Activated CD8-positive, alpha-beta T cell treated with anti-CD3 and anti-CD28 coated beads for 36 hours (primary cell): ENCODE measurements at regions not wholly inside any gene's neighbourhood (a gene's known extent, or its start where the extent isn't known, plus 50 kb on each side); places are given as distances from the start of the nearest gene placed in this dataset.
A peak's percentile ranks its signal among the peaks of the same experiment; 100 is the strongest.

Source experiments
- ATAC-seq: fragments of 200-7000 bp; cut with Tn5 transposase; one replicate; pipeline ENCODE4 v1.10.0; 2021; ENCODE audit warnings: mild to moderate bottlenecking, moderate library complexity
- CTCF ChIA-PET: fragments of 350-600 bp; sonication (Branson Sonifier 250); formaldehyde crosslinking; loops from one replicate; lab custom pipeline; 2021; ENCODE audit warnings: antibody characterized with exemption; lab: Charles Lee
- POLR2A ChIA-PET: fragments of 350-600 bp; sonication (Branson Sonifier 250); formaldehyde crosslinking; loops from one replicate; lab custom pipeline; 2021; ENCODE audit warnings: antibody characterized with exemption; lab: Charles Lee
- DNase-seq: peaks from one replicate; pipeline ENCODE4 v3.0.0-alpha.2; 2020
- H3K27ac Mint-ChIP-seq: one replicate; pipeline ENCODE4 v1.8.0; 2021; ENCODE audit warnings: mild to moderate bottlenecking, mixed read lengths
- H3K27me3 Mint-ChIP-seq: one replicate; pipeline ENCODE4 v1.8.0; 2021; ENCODE audit warnings: mixed read lengths
- H3K36me3 Mint-ChIP-seq: one replicate; pipeline ENCODE4 v1.8.0; 2021; ENCODE audit warnings: low read depth, mixed read lengths
- H3K4me1 Mint-ChIP-seq: one replicate; pipeline ENCODE4 v1.8.0; 2021; ENCODE audit warnings: low read depth, mixed read lengths
- H3K4me3 Mint-ChIP-seq: one replicate; pipeline ENCODE4 v1.8.0; 2021; ENCODE audit warnings: mild to moderate bottlenecking, moderate library complexity, mixed read lengths
- H3K9me3 Mint-ChIP-seq: one replicate; pipeline ENCODE4 v1.8.0; 2021; ENCODE audit warnings: mixed read lengths
- CTCF ChIP-seq: fragments of 200-600 bp; IDR thresholded peaks from one replicate; pipeline ENCODE4 v1.8.0; 2022; ENCODE audit warnings: antibody characterized with exemption, mild to moderate bottlenecking
- intact Hi-C: fragments of 100-400 bp; cut with micrococcal nuclease; formaldehyde crosslinking; loops from one replicate; pipeline ENCODE4 v1.10.0; 2022

- Mint-ChIP-seq H3K36me3 (no peaks in the 10 kb centered on the region), H3K4me3 (no peak overlapping the region), H3K4me1 (no peaks in the 10 kb centered on the region), H3K27ac (no peak overlapping the region), H3K9me3 (no peaks in the 10 kb centered on the region), H3K27me3 (no peaks in the 10 kb centered on the region)
- ChIA-PET CTCF (interaction anchor here (1.6 kb wide), 1 partner anchor 14 kb away, joined by 3 read pairs; no protein-coding TSS in a partner anchor), POLR2A (no interaction called here)
- ATAC-seq (no peak), DNase-seq (no peak)
- intact Hi-C loops: loop anchor here (5.0 kb wide), 1 partner anchor 206 kb away; no protein-coding TSS in a partner anchor
- no peak for TF ChIP-seq CTCF
These were observed 56.6 kb upstream of the BEX4 start for GRCh38 chrX:103158317-103158621.

GRCh38 chrX:103157496-103158316 lies 57.2 kb upstream of the BEX4 start:
- Mint-ChIP-seq H3K4me1 (no peaks in the 10 kb centered on the region), H3K27ac (no peak overlapping the region), H3K4me3 (no peak overlapping the region), H3K9me3 (no peaks in the 10 kb centered on the region), H3K36me3 (no peaks in the 10 kb centered on the region), H3K27me3 (no peaks in the 10 kb centered on the region)
- TF ChIP-seq CTCF: peak; percentile 51
- POLR2A ChIA-PET: no interaction called here
- intact Hi-C loops: loop anchor here (5.0 kb wide), 1 partner anchor 205 kb away; no protein-coding TSS in a partner anchor
- ATAC-seq (peak; percentile 60), DNase-seq (peak; percentile 19)
- CTCF ChIA-PET: interaction anchor here (1.2 to 1.6 kb wide), 2 partner anchors 13 to 207 kb away, joined by 3 to 5 read pairs; no protein-coding TSS in a partner anchor

- Mint-ChIP-seq H3K9me3 (no peaks in the 10 kb centered on the region), H3K36me3 (no peaks in the 10 kb centered on the region), H3K27ac (no peak overlapping the region), H3K27me3 (no peaks in the 10 kb centered on the region), H3K4me1 (peaks cover 5% of the 10 kb centered on the region), H3K4me3 (no peak overlapping the region)
- ATAC-seq (no peak), DNase-seq (no peak)
- TF ChIP-seq CTCF: no peak
- intact Hi-C loops: loop anchor here (5.0 kb wide), 1 partner anchor 203 kb away; no protein-coding TSS in a partner anchor
- CTCF ChIA-PET: no interaction called here
- POLR2A ChIA-PET: no interaction called here
These were observed 59.7 kb upstream of the BEX4 start for GRCh38 chrX:103155201-103155600.

GRCh38 chrX:103153661-103154060 lies 60.7 kb upstream of the NXF3 start:
- TF ChIP-seq CTCF: no peak
- no peak for ATAC-seq
- H3K27me3 Mint-ChIP-seq: no peaks in the 10 kb centered on the region
- H3K36me3 Mint-ChIP-seq: no peaks in the 10 kb centered on the region
- no peak for DNase-seq
- H3K9me3 Mint-ChIP-seq: no peaks in the 10 kb centered on the region
- peaks cover 5% of the 10 kb centered on the region for H3K4me1 Mint-ChIP-seq
- H3K27ac Mint-ChIP-seq: no peak overlapping the region
- CTCF ChIA-PET: no interaction called here
- POLR2A ChIA-PET: no interaction called here
- intact Hi-C loops: no loop called here
- no peak overlapping the region for H3K4me3 Mint-ChIP-seq

- H3K4me3 Mint-ChIP-seq: no peak overlapping the region
- no peaks in the 10 kb centered on the region for H3K36me3 Mint-ChIP-seq
- no peak overlapping the region for H3K27ac Mint-ChIP-seq
- no peak for ATAC-seq
- TF ChIP-seq CTCF: no peak
- no peak for DNase-seq
- H3K9me3 Mint-ChIP-seq: no peaks in the 10 kb centered on the region
- POLR2A ChIA-PET: no interaction called here
- intact Hi-C loops: no loop called here
- H3K4me1 Mint-ChIP-seq: peaks cover 5% of the 10 kb centered on the region
- H3K27me3 Mint-ChIP-seq: no peaks in the 10 kb centered on the region
- CTCF ChIA-PET: no interaction called here
These were observed 58.9 kb upstream of the NXF3 start for GRCh38 chrX:103151799-103152198.
